ENCODE measurements at regions not wholly inside any gene's neighbourhood (a gene's known extent, or its start where the extent isn't known, plus 50 kb on each side); places are given as distances from the start of the nearest gene placed in this dataset.
"Not testable (repeated sequence)": the region's sequence is repeated elsewhere in the genome, so short reads cannot be mapped to it uniquely, and the experiment has no call there.

GRCh38 chr3:197459571-197459970 lies 96.2 kb downstream of the BDH1 start:
- not testable (repeated sequence) for DNase-seq (ENCODE audit: low read depth in 3 of 3)

GRCh38 chr3:197458906-197459470 lies 96.8 kb downstream of the BDH1 start:
- no peak for DNase-seq (ENCODE audit: low read depth in 3 of 3)

- peak in 1 of 3 experiments; percentile 15 for DNase-seq (ENCODE audit: low read depth in 3 of 3)
These were observed 97.5 kb downstream of the BDH1 start for GRCh38 chr3:197458179-197458707.

GRCh38 chr3:197456261-197457091 lies 99.3 kb downstream of the BDH1 start:
- DNase-seq (ENCODE audit: low read depth in 3 of 3): peak; percentile 13 to 39 (median 20)

- not testable (repeated sequence) for DNase-seq (ENCODE audit: low read depth in 3 of 3)
These were observed 100.9 kb downstream of the BDH1 start for GRCh38 chr3:197454841-197455240.

GRCh38 chr3:197454014-197454413 lies 101.8 kb downstream of the BDH1 start:
- DNase-seq (ENCODE audit: low read depth in 3 of 3): no peak

GRCh38 chr3:197450810-197451209 lies 105.0 kb downstream of the BDH1 start:
- DNase-seq (ENCODE audit: low read depth in 3 of 3): no peak

- DNase-seq (ENCODE audit: low read depth in 3 of 3): no peak
These were observed 105.5 kb downstream of the BDH1 start for GRCh38 chr3:197450308-197450707.

GRCh38 chr3:197449181-197449580 lies 106.6 kb downstream of the BDH1 start:
- not testable (repeated sequence) for DNase-seq (ENCODE audit: low read depth in 3 of 3)

- DNase-seq (ENCODE audit: low read depth in 3 of 3): not testable (repeated sequence)
These were observed 108.0 kb downstream of the BDH1 start for GRCh38 chr3:197447781-197448180.

GRCh38 chr3:197447057-197447456 lies 108.7 kb downstream of the BDH1 start:
- no peak for DNase-seq (ENCODE audit: low read depth in 3 of 3)

- no peak for DNase-seq (ENCODE audit: low read depth in 3 of 3)
These were observed 109.1 kb downstream of the BDH1 start for GRCh38 chr3:197446700-197447056.

GRCh38 chr3:197445896-197446699 lies 109.7 kb downstream of the BDH1 start:
- DNase-seq (ENCODE audit: low read depth in 3 of 3): no peak

GRCh38 chr3:197444793-197445379 lies 110.9 kb downstream of the BDH1 start:
- no peak for DNase-seq (ENCODE audit: low read depth in 3 of 3)

GRCh38 chr3:197443506-197443905 lies 112.3 kb downstream of the BDH1 start:
- DNase-seq (ENCODE audit: low read depth in 3 of 3): no peak

- no peak for DNase-seq (ENCODE audit: low read depth in 3 of 3)
These were observed 115.0 kb downstream of the BDH1 start for GRCh38 chr3:197440717-197441303.

- DNase-seq (ENCODE audit: low read depth in 3 of 3): no peak
These were observed 116.9 kb downstream of the BDH1 start for GRCh38 chr3:197438906-197439305.

GRCh38 chr3:197435426-197435825 lies 120.3 kb downstream of the BDH1 start:
- no peak for DNase-seq (ENCODE audit: low read depth in 3 of 3)

GRCh38 chr3:197434830-197435229 lies 120.9 kb downstream of the BDH1 start:
- DNase-seq (ENCODE audit: low read depth in 3 of 3): no peak

GRCh38 chr3:197432384-197433127 lies 123.2 kb downstream of the BDH1 start:
- DNase-seq (ENCODE audit: low read depth in 3 of 3): no peak
